Spleen (tissue), 7 donors: ENCODE measurements at regions not wholly inside any gene's neighbourhood (a gene's known extent, or its start where the extent isn't known, plus 50 kb on each side); places are given as distances from the start of the nearest gene placed in this dataset.

Source experiments
- POLR2A ChIP-seq, 3 donors: fragments of 450-650 bp; IDR thresholded peaks; one replicate each; pipeline ENCODE4 v1.5.1; 2017; ENCODE audit warnings: antibody characterized with exemption in 3 of 3, mild to moderate bottlenecking in 1 of 3
- POLR2AphosphoS5 ChIP-seq, 3 donors: sonication (generic); formaldehyde crosslinking; IDR thresholded peaks; one replicate each; pipeline ENCODE4 v1.5.1; 2017; ENCODE audit warnings: antibody characterized with exemption in 3 of 3
- TF ChIP-seq, protein P1 (sequence below), 11 experiments: fragments of 200-600 bp in 7 of 11; fragments of 450-650 bp in 4 of 11; sonication (generic) in 4 of 11; IDR thresholded peaks in 8 of 11; conservative IDR thresholded peaks in 3 of 11; 1 replicate in 7 of 11; 2 replicates in 4 of 11; pipeline versions ENCODE4 v1.4.0 to v1.8.0; 2016 to 2021; ENCODE audit warnings: antibody characterized with exemption in 11 of 11, inconsistent platforms in 4 of 11, mild to moderate bottlenecking in 1 of 11
- donor health status: DM: no; HTN: no; CAD: no; lungs with moderate emphysema.
- donor health status: DM: no; HTN: no; CAD: no.
- donor health status: DM: no; HTN: no; CAD: no.

DNA sequence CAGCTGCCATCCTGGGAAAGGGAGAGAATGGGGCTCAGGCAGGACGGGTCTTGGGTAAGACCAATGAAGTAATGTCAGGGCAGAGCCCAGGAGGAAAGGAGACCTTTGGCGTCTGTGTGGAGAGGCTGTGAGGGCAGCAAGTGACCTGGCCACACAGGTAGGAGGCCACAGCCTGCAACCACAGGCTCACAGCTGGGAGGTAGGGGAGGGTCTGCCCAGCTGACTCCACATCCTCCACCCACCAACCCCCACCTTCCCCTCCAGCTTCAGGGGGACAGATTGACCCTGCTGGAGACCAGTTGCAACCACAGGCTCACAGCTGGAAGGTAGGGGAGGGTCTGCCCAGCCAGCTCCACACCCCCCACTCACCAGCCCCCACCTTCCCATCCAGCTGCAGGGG is 262.2 kb upstream of the TCERG1L start:
- TF ChIP-seq, protein P1, sequence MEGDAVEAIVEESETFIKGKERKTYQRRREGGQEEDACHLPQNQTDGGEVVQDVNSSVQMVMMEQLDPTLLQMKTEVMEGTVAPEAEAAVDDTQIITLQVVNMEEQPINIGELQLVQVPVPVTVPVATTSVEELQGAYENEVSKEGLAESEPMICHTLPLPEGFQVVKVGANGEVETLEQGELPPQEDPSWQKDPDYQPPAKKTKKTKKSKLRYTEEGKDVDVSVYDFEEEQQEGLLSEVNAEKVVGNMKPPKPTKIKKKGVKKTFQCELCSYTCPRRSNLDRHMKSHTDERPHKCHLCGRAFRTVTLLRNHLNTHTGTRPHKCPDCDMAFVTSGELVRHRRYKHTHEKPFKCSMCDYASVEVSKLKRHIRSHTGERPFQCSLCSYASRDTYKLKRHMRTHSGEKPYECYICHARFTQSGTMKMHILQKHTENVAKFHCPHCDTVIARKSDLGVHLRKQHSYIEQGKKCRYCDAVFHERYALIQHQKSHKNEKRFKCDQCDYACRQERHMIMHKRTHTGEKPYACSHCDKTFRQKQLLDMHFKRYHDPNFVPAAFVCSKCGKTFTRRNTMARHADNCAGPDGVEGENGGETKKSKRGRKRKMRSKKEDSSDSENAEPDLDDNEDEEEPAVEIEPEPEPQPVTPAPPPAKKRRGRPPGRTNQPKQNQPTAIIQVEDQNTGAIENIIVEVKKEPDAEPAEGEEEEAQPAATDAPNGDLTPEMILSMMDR (IDR thresholded peaks at IDR 0.05 in 8 of 11, conservative IDR thresholded peaks at IDR 0.05 in 3 of 11) = no peak
- no peak for TF ChIP-seq POLR2A (IDR thresholded peaks at IDR 0.05)
- no peak for TF ChIP-seq POLR2AphosphoS5 (IDR thresholded peaks at IDR 0.05)
